SU-DHL-6 (cell line): ENCODE measurements at regions not wholly inside any gene's neighbourhood (a gene's known extent, or its start where the extent isn't known, plus 50 kb on each side); places are given as distances from the start of the nearest gene placed in this dataset.

Source experiments
- EZH2phosphoT487 ChIP-seq: fragments of 200-600 bp; sonication (generic), shearing (Covaris generic); conservative IDR thresholded peaks from 2 replicates; pipeline ENCODE4 v1.6.1; 2018; ENCODE audit warnings: mild to moderate bottlenecking, antibody characterized with exemption, low read length, moderate library complexity, mixed read lengths
- TF ChIP-seq, protein P1 (sequence below): fragments of 200-600 bp; sonication (generic); IDR thresholded peaks from one replicate; pipeline ENCODE4 v1.5.1; 2017; ENCODE audit warnings: antibody characterized with exemption, mild to moderate bottlenecking, low read length, moderate library complexity; ENCODE audit not compliant: insufficient read depth, poor library complexity, severe bottlenecking

- TF ChIP-seq, protein P1, sequence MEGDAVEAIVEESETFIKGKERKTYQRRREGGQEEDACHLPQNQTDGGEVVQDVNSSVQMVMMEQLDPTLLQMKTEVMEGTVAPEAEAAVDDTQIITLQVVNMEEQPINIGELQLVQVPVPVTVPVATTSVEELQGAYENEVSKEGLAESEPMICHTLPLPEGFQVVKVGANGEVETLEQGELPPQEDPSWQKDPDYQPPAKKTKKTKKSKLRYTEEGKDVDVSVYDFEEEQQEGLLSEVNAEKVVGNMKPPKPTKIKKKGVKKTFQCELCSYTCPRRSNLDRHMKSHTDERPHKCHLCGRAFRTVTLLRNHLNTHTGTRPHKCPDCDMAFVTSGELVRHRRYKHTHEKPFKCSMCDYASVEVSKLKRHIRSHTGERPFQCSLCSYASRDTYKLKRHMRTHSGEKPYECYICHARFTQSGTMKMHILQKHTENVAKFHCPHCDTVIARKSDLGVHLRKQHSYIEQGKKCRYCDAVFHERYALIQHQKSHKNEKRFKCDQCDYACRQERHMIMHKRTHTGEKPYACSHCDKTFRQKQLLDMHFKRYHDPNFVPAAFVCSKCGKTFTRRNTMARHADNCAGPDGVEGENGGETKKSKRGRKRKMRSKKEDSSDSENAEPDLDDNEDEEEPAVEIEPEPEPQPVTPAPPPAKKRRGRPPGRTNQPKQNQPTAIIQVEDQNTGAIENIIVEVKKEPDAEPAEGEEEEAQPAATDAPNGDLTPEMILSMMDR, result no peak
- no peak for TF ChIP-seq EZH2phosphoT487
These were observed 1659.8 kb upstream of the ADGRL3 start for GRCh38 chr4:59540311-59540710.
